Left lung (tissue), 4 donors: ENCODE measurements at regions not wholly inside any gene's neighbourhood (a gene's known extent, or its start where the extent isn't known, plus 50 kb on each side); places are given as distances from the start of the nearest gene placed in this dataset.
"Not testable (repeated sequence)": the region's sequence is repeated elsewhere in the genome, so short reads cannot be mapped to it uniquely, and the experiment has no call there.

Experiments
- ATAC-seq: fragments of 200-7000 bp; cut with Tn5 transposase; one replicate; pipeline ENCODE4 v1.9.1; 2020; ENCODE audit warnings: moderate library complexity
- DNase-seq, 4 donors: peaks; one replicate each; pipeline ENCODE4 v3.0.0-alpha.2; 2013 to 2020
- H3K27ac ChIP-seq, 2 donors: fragments of 200-600 bp; sonication (generic) in 1 of 2; one replicate each; pipeline versions ENCODE4 v1.5.0 to v1.8.0; 2020 to 2021
- H3K27me3 ChIP-seq, 2 donors: fragments of 200-600 bp; sonication (generic) in 1 of 2; one replicate each; pipeline versions ENCODE4 v1.5.0 to v1.8.0; 2020 to 2021
- H3K36me3 ChIP-seq, 2 donors: fragments of 200-600 bp; sonication (generic) in 1 of 2; one replicate each; pipeline versions ENCODE4 v1.5.0 to v1.8.0; 2020 to 2021
- H3K4me1 ChIP-seq, 2 donors: fragments of 200-600 bp; one replicate each; pipeline ENCODE4 v1.8.0; 2021
- H3K4me3 ChIP-seq, 2 donors: fragments of 200-600 bp; sonication (generic) in 1 of 2; one replicate each; pipeline versions ENCODE4 v1.5.0 to v1.8.0; 2020 to 2021; ENCODE audit warnings: mild to moderate bottlenecking in 1 of 2
- H3K9me3 ChIP-seq, 2 donors: fragments of 200-600 bp; sonication (generic) in 1 of 2; one replicate each; pipeline versions ENCODE4 v1.5.0 to v1.8.0; 2020 to 2021
- intact Hi-C, 2 donors: fragments of 100-400 bp; cut with DNase I; formaldehyde crosslinking; loops; one replicate each; pipeline versions ENCODE4 v1.11.2 to v1.14.2; 2022
- TF ChIP-seq, protein P1 (sequence below), 2 donors: fragments of 200-600 bp; sonication (generic) in 1 of 2; IDR thresholded peaks; one replicate each; pipeline versions ENCODE4 v1.5.0 to v1.8.0; 2021; ENCODE audit warnings: antibody characterized with exemption in 2 of 2
- donor health status: DM: no; HTN: yes; CAD: no.
- donor health status: DM: no; HTN: no; CAD: no.

- H3K36me3 ChIP-seq, H3K27ac ChIP-seq, ATAC-seq, DNase-seq, intact Hi-C loops, H3K9me3 ChIP-seq, H3K4me3 ChIP-seq, H3K4me1 ChIP-seq: not testable (repeated sequence)
- H3K27me3 ChIP-seq: peaks cover 0 to 11% of the 10 kb centered on the region in 2 donors
These were observed 3051.6 kb downstream of the RPIA start for GRCh38 chr2:91742973-91743490.

GRCh38 chr2:91743910-91744309 lies 3052.4 kb downstream of the RPIA start:
- H3K9me3 ChIP-seq, H3K4me3 ChIP-seq, H3K27ac ChIP-seq, ATAC-seq, H3K4me1 ChIP-seq, H3K36me3 ChIP-seq, DNase-seq, intact Hi-C loops: not testable (repeated sequence)
- peaks cover 0 to 19% of the 10 kb centered on the region in 2 donors for H3K27me3 ChIP-seq

DNA sequence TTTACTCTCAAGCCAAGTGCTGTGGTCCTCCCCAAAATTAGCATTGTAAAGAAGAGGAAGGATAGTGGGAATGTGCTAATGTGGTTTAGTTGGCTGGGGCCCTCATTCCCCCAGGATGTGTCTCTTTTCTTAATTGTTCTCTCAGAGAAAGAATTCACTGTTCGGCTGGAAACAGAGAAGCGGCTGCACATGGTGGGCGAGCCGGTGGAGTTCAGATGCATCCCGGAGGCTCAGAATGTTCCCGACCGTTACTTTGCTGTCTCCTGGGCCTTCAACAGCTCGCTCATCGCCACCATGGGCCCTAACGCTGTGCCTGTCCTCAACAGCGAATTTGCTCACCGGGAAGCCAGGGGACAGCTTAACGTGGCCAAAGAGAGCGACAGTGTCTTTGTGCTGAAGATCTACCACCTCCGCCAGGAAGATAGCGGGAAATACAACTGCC lies 3053.2 kb downstream of the RPIA start:
- H3K4me3 ChIP-seq, H3K4me1 ChIP-seq, H3K9me3 ChIP-seq, H3K36me3 ChIP-seq, ATAC-seq, DNase-seq, intact Hi-C loops, H3K27ac ChIP-seq: not testable (repeated sequence)
- peaks cover 0 to 19% of the 10 kb centered on the region in 2 donors for H3K27me3 ChIP-seq

- Histone ChIP-seq H3K36me3 (no peaks in the 10 kb centered on the region), H3K4me1 (no peaks in the 10 kb centered on the region), H3K4me3 (no peak overlapping the region), H3K27ac (no peak overlapping the region), H3K9me3 (peaks cover 0 to 4% of the 10 kb centered on the region in 2 donors), H3K27me3 (peaks cover 0 to 19% of the 10 kb centered on the region in 2 donors)
- ATAC-seq: peak; percentile 14
- intact Hi-C loops: no loop called here
- TF ChIP-seq, protein P1, sequence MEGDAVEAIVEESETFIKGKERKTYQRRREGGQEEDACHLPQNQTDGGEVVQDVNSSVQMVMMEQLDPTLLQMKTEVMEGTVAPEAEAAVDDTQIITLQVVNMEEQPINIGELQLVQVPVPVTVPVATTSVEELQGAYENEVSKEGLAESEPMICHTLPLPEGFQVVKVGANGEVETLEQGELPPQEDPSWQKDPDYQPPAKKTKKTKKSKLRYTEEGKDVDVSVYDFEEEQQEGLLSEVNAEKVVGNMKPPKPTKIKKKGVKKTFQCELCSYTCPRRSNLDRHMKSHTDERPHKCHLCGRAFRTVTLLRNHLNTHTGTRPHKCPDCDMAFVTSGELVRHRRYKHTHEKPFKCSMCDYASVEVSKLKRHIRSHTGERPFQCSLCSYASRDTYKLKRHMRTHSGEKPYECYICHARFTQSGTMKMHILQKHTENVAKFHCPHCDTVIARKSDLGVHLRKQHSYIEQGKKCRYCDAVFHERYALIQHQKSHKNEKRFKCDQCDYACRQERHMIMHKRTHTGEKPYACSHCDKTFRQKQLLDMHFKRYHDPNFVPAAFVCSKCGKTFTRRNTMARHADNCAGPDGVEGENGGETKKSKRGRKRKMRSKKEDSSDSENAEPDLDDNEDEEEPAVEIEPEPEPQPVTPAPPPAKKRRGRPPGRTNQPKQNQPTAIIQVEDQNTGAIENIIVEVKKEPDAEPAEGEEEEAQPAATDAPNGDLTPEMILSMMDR (IDR thresholded peaks at IDR 0.05): no peak
- DNase-seq: peak in 1 of 4 donors; percentile 74
These were observed 3057.4 kb downstream of the RPIA start for GRCh38 chr2:91748902-91749301.

DNA sequence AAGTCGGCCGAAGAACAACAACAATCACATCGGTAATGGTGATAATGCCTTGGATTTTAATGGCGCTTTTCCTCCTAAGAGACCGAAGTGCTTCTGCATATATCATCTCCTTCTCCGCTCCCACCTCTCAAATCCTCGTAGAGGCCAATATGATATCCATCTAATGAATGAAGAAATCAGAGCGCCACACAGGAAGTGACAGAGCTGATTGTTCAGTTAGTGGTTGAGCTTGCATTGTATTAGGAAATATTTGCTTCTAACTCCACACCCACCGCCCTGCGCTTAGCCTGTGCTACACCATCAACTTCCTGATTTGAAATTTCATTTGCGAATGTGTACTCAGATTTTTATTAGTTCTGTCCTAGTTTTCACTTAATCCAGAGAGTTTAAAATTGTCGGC lies 3058.2 kb downstream of the RPIA start:
- H3K36me3 ChIP-seq, intact Hi-C loops, DNase-seq, H3K9me3 ChIP-seq, H3K4me1 ChIP-seq, H3K27ac ChIP-seq, H3K4me3 ChIP-seq: not testable (repeated sequence)
- peaks cover 0 to 19% of the 10 kb centered on the region in 2 donors for H3K27me3 ChIP-seq
- peak; percentile 54 for ATAC-seq

DNA sequence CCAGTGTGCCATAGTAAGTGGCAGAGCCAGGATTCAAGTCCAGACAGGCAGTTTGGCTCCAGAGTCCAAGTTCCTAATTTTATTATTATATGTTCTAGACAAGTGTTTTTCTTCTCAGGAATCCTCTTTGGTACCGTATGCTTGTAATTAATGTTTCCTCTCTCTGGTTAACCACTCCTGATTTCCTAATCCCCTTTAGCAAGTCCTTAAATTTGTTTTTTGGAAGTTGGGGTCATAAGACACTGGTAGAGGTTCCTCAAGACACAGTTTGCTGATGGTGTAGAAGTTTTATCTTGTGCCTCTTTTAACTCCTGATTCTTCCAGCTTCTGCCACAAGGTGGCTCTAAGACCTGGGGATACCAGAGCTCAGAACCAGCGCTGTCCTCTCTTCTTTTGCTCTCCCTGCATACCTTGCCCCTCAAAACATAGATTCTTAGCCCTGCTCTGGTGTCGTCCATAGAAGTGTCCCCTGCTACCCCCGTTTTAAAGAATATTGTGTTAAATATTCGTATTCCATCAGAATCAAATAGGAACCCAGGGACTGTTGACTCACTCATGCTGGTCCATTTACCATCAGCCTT lies 3068.0 kb downstream of the RPIA start:
- not testable (repeated sequence) for DNase-seq, H3K4me3 ChIP-seq
- peak; percentile 78 for ATAC-seq

DNA sequence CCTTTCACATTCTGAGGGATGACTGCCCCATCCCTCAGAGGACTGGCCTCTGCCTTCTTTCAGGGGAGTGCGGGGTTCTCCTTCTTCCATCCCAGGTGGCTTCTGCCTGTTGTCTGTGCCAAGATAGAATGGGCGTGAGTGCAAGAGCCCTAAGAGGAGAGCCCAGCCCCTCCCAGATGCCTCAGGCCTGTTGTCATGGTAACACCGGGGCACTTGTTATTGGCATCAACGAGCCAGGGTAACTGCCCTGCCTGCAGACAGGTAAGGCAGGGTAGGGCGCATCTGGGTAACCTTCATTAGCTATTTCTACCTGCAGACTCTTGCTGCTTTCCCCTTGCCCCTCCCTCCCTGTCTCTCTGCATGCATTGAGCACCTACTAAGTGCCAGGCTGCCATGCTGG lies 3069.2 kb downstream of the RPIA start:
- H3K27me3 ChIP-seq, intact Hi-C loops, H3K4me3 ChIP-seq, DNase-seq, ATAC-seq, H3K27ac ChIP-seq, H3K4me1 ChIP-seq, H3K36me3 ChIP-seq, H3K9me3 ChIP-seq: not testable (repeated sequence)

More for the DNA sequence above, 3068.0 kb downstream of the RPIA start:
- H3K27me3 ChIP-seq, H3K9me3 ChIP-seq, H3K36me3 ChIP-seq, H3K27ac ChIP-seq, intact Hi-C loops, H3K4me1 ChIP-seq: not testable (repeated sequence)
- TF ChIP-seq, protein P1 (IDR thresholded peaks at IDR 0.05): peak in 1 of 2 donors; percentile 13

DNA sequence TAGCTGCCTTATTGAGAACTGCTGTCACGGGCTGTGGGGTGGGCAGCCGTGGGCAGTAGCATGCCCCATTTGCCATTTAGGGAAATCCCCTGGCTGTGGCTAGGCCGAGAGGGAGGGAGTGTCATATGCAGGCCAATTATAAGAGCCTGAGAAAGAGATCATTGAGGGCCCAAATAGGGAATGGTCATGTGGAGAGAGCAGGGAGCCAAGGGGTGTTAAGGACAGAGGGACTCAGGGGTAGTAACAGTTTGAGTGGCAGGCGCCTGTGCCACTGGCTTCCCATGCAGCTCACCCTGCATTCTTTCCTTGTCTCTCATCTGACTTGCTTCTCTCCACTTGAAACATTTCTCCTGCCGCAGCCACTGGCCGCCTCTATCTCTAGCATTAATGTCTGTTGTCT lies 3070.8 kb downstream of the RPIA start:
- H3K4me1 ChIP-seq, intact Hi-C loops, H3K4me3 ChIP-seq, DNase-seq, ATAC-seq, H3K9me3 ChIP-seq, H3K27ac ChIP-seq, H3K36me3 ChIP-seq, H3K27me3 ChIP-seq: not testable (repeated sequence)

DNA sequence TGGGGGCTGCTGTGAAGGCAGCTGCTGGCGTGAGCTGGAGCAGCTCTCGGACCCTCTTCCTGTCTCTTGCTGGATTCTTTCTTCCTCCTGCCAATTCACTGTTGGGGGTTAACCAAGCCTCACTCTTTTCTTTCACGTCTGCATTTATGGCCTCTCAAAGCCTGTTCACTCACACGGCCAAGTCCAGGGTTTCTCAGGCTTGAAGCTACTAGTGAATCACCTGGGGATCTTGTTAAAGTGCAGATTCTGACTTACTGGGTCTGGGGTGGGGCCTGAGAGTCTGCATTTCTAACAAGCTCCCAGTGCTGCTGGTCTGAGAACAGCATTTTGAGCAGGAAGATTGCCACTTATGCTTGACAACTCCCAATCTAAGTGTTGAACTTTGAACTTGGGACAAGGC lies 3072.2 kb downstream of the RPIA start:
- H3K4me1 ChIP-seq, H3K27ac ChIP-seq, intact Hi-C loops, ATAC-seq, H3K4me3 ChIP-seq, H3K36me3 ChIP-seq, DNase-seq, H3K9me3 ChIP-seq, H3K27me3 ChIP-seq: not testable (repeated sequence)

- intact Hi-C loops, H3K27me3 ChIP-seq, H3K27ac ChIP-seq, H3K4me1 ChIP-seq, H3K9me3 ChIP-seq, H3K4me3 ChIP-seq, ATAC-seq, DNase-seq, H3K36me3 ChIP-seq: not testable (repeated sequence)
These were observed 3073.1 kb downstream of the RPIA start for GRCh38 chr2:91764581-91765002.

DNA sequence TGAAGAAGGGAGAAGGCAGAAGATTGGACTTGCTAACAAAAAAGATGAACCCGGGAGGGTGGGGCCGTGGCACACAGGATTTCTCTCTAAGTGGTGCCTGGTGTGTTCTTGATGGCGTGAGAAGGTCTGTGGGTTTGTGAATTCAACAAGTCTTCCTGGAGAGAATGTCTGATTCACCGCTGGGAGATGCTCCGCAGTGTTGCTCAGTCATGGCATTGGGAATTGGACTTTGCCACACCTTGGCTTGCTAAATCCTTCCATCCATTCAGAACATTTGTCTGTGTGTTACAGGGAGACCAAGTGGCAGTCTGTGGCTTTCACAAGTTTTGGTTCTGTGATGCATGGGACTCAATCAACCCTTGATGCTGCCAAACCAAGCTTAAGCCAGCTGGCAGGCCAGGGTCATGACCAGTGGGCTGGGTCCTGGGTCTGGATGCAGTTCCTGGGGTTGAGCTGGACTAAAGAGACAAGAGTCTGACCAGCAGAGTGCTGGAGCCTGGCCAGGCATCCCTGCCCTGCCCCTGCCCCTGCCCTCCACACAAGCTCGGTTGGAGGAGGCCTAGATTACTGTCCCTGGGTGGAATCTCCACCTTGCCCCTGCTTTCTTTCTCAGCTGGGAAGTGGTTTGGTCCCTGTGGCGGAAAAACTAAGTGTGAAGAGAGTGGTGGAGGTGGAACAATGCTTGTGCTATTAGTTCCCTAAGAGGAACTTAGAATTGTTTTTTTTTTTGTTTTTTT lies 3073.7 kb downstream of the RPIA start:
- H3K27me3 ChIP-seq, DNase-seq, ATAC-seq, H3K4me3 ChIP-seq, intact Hi-C loops, H3K27ac ChIP-seq, H3K9me3 ChIP-seq, H3K36me3 ChIP-seq, H3K4me1 ChIP-seq: not testable (repeated sequence)
